IPS DF 6.9 (cell line): ENCODE measurements at regions not wholly inside any gene's neighbourhood (a gene's known extent, or its start where the extent isn't known, plus 50 kb on each side); places are given as distances from the start of the nearest gene placed in this dataset.

Source experiments
- DNase-seq: peaks from one replicate; pipeline ENCODE4 v3.0.0-alpha.2; 2013; ENCODE audit warnings: low read depth, low spot score
- H3K27ac ChIP-seq: one replicate; pipeline ENCODE4 v1.5.1; 2013; ENCODE audit warnings: low read length, control low read depth
- H3K27me3 ChIP-seq: 2 replicates; pipeline ENCODE4 v1.6.1; 2013; ENCODE audit warnings: mild to moderate bottlenecking, low read length; ENCODE audit not compliant: control insufficient read depth, insufficient read depth
- H3K36me3 ChIP-seq: 2 replicates; pipeline ENCODE4 v1.6.1; 2013; ENCODE audit warnings: low read length; ENCODE audit not compliant: control insufficient read depth, insufficient read depth
- H3K4me1 ChIP-seq: 2 replicates; pipeline ENCODE4 v1.6.1; 2013; ENCODE audit warnings: low read length; ENCODE audit not compliant: control insufficient read depth, insufficient read depth
- H3K4me3 ChIP-seq: 2 replicates; pipeline ENCODE4 v1.5.1; 2013; ENCODE audit warnings: mild to moderate bottlenecking, low read length
- H3K9me3 ChIP-seq: 2 replicates; pipeline ENCODE4 v1.6.1; 2013; ENCODE audit warnings: low read length, inconsistent platforms; ENCODE audit not compliant: control insufficient read depth, insufficient read depth
- WGBS: extraction: QIAGEN DNeasy Blood & Tissue Kit; methylation state at CpG from one replicate; pipeline ENCODE4 v1.1.7; 2013; ENCODE audit warnings: mixed read lengths, missing lambda C conversion rate; ENCODE audit not compliant: insufficient read length, insufficient coverage; 5-methylcytosine and 5-hydroxymethylcytosine counted together

- no CpG with 5 or more reads among the region's 4 CpGs for WGBS
Measured at GRCh38 chr2:155871940-155872339, 460.6 kb downstream of the NR4A2 start.

GRCh38 chr2:155867564-155867963, 465.0 kb downstream of the NR4A2 start:
- Histone ChIP-seq H3K9me3 (no peaks in the 10 kb centered on the region), H3K27ac (no peak overlapping the region), H3K4me1 (no peaks in the 10 kb centered on the region), H3K36me3 (no peaks in the 10 kb centered on the region), H3K27me3 (no peaks in the 10 kb centered on the region), H3K4me3 (no peak overlapping the region)
- DNase-seq = no peak
- WGBS = no CpG with 5 or more reads among the region's 3 CpGs

More at GRCh38 chr2:155871940-155872339, 460.6 kb downstream of the NR4A2 start:
- Histone ChIP-seq H3K4me1 (no peaks in the 10 kb centered on the region), H3K27ac (no peak overlapping the region), H3K9me3 (no peaks in the 10 kb centered on the region), H3K36me3 (no peaks in the 10 kb centered on the region), H3K27me3 (no peaks in the 10 kb centered on the region), H3K4me3 (no peak overlapping the region)
- no peak for DNase-seq

- H3K4me3 ChIP-seq = no peak overlapping the region
- H3K27me3 ChIP-seq = no peaks in the 10 kb centered on the region
- H3K27ac ChIP-seq = no peak overlapping the region
- no peak for DNase-seq
- H3K9me3 ChIP-seq = no peaks in the 10 kb centered on the region
- no peaks in the 10 kb centered on the region for H3K36me3 ChIP-seq
- no peaks in the 10 kb centered on the region for H3K4me1 ChIP-seq
- no CpG with 5 or more reads among the region's 5 CpGs for WGBS
Measured at GRCh38 chr2:155866477-155866876, 466.0 kb downstream of the NR4A2 start.

- Histone ChIP-seq H3K36me3 (no peaks in the 10 kb centered on the region), H3K27me3 (no peaks in the 10 kb centered on the region), H3K9me3 (no peaks in the 10 kb centered on the region), H3K4me3 (no peak overlapping the region), H3K4me1 (no peaks in the 10 kb centered on the region), H3K27ac (no peak overlapping the region)
- no peak for DNase-seq
- WGBS = no CpG with 5 or more reads among the region's 1 CpG
Measured at GRCh38 chr2:155852156-155852555, 480.4 kb downstream of the NR4A2 start.

GRCh38 chr2:155846259-155846658, 486.3 kb downstream of the NR4A2 start:
- H3K9me3 ChIP-seq = no peaks in the 10 kb centered on the region
- no peaks in the 10 kb centered on the region for H3K36me3 ChIP-seq
- no peaks in the 10 kb centered on the region for H3K27me3 ChIP-seq
- no peak for DNase-seq
- H3K4me1 ChIP-seq = peaks cover 2% of the 10 kb centered on the region; the same call in 1 of the 2 replicates
- H3K27ac ChIP-seq = no peak overlapping the region
- no peak overlapping the region for H3K4me3 ChIP-seq

GRCh38 chr2:155844461-155844860, 488.1 kb downstream of the NR4A2 start:
- Histone ChIP-seq H3K27ac (no peak overlapping the region), H3K4me1 (peaks cover 2% of the 10 kb centered on the region; the same call in 1 of the 2 replicates), H3K9me3 (no peaks in the 10 kb centered on the region), H3K27me3 (no peaks in the 10 kb centered on the region), H3K36me3 (no peaks in the 10 kb centered on the region), H3K4me3 (no peak overlapping the region)
- WGBS = no CpG with 5 or more reads among the region's 2 CpGs
- DNase-seq = no peak

- Histone ChIP-seq H3K27ac (no peak overlapping the region), H3K9me3 (no peaks in the 10 kb centered on the region), H3K36me3 (no peaks in the 10 kb centered on the region), H3K4me3 (no peak overlapping the region), H3K27me3 (no peaks in the 10 kb centered on the region), H3K4me1 (peaks cover 4% of the 10 kb centered on the region; the same call in 1 of the 2 replicates)
- WGBS = no CpG with 5 or more reads among the region's 6 CpGs
- DNase-seq = no peak
Measured at GRCh38 chr2:155842103-155842502, 490.4 kb downstream of the NR4A2 start.

- no CpG with 5 or more reads among the region's 3 CpGs for WGBS
- no peaks in the 10 kb centered on the region for H3K27me3 ChIP-seq
- H3K36me3 ChIP-seq = no peaks in the 10 kb centered on the region
- H3K4me1 ChIP-seq = peaks cover 4% of the 10 kb centered on the region; the same call in 1 of the 2 replicates
- no peak for DNase-seq
- H3K4me3 ChIP-seq = no peak overlapping the region
- no peaks in the 10 kb centered on the region for H3K9me3 ChIP-seq
- no peak overlapping the region for H3K27ac ChIP-seq
Measured at GRCh38 chr2:155841442-155841841, 491.1 kb downstream of the NR4A2 start.

GRCh38 chr2:155840661-155841060, 491.9 kb downstream of the NR4A2 start:
- no peaks in the 10 kb centered on the region for H3K27me3 ChIP-seq
- no peak for DNase-seq
- no peak overlapping the region for H3K4me3 ChIP-seq
- H3K27ac ChIP-seq = no peak overlapping the region
- no peaks in the 10 kb centered on the region for H3K9me3 ChIP-seq
- H3K4me1 ChIP-seq = peaks cover 5% of the 10 kb centered on the region; the same call in 1 of the 2 replicates
- WGBS = no CpG with 5 or more reads among the region's 1 CpG
- H3K36me3 ChIP-seq = no peaks in the 10 kb centered on the region

GRCh38 chr2:155839991-155840390, 492.5 kb downstream of the NR4A2 start:
- Histone ChIP-seq H3K4me3 (no peak overlapping the region), H3K36me3 (no peaks in the 10 kb centered on the region), H3K9me3 (no peaks in the 10 kb centered on the region), H3K27ac (no peak overlapping the region), H3K27me3 (no peaks in the 10 kb centered on the region), H3K4me1 (peaks cover 5% of the 10 kb centered on the region; the same call in 1 of the 2 replicates)
- no CpG with 5 or more reads among the region's 2 CpGs for WGBS
- DNase-seq = no peak

- Histone ChIP-seq H3K27me3 (no peaks in the 10 kb centered on the region), H3K27ac (no peak overlapping the region), H3K36me3 (no peaks in the 10 kb centered on the region), H3K4me3 (no peak overlapping the region), H3K9me3 (no peaks in the 10 kb centered on the region), H3K4me1 (peaks cover 5% of the 10 kb centered on the region; the same call in 1 of the 2 replicates)
- DNase-seq = no peak
- no CpG with 5 or more reads among the region's 3 CpGs for WGBS
Measured at GRCh38 chr2:155839436-155839835, 493.1 kb downstream of the NR4A2 start.
